NCI-H226 (cell line): ENCODE measurements at regions not wholly inside any gene's neighbourhood (a gene's known extent, or its start where the extent isn't known, plus 50 kb on each side); places are given as distances from the start of the nearest gene placed in this dataset.
"Not testable (repeated sequence)": the region's sequence is repeated elsewhere in the genome, so short reads cannot be mapped to it uniquely, and the experiment has no call there.

Experiments
- DNase-seq: peaks from one replicate; pipeline ENCODE4 v3.0.0-alpha.2; 2015

DNA sequence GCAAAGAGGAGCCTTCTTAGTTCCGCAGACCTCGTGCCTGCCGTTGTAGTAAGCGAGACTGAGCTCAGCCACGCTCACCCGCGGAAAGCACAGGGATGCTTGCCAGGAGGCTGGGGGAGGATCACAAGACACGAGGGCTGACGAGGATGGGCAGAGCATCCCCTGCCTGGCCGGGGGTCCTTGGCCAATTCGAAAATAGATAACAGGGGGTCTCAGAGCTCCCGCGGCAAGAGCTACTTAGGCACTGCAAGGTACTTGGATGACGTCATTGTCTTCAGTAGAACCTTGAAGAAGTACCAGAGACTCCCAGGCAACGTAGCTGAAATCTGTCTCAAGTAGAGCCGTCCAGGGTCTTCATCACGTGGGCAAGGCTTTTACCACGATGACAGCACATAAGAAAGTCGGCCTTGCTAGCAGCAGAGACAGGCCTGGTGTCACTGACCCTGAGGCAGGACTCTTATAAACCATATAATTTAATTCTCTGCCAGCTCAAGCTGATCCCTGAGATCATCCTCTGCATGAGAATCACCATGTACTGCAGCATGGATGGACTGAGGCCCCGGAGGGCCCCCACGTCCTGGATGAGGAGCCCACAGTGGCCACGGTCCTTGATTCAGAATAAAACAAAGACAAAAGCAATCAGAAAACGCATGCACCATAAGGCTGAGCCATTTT, 81.9 kb downstream of the TMEM18 start:
- no peak for DNase-seq

DNA sequence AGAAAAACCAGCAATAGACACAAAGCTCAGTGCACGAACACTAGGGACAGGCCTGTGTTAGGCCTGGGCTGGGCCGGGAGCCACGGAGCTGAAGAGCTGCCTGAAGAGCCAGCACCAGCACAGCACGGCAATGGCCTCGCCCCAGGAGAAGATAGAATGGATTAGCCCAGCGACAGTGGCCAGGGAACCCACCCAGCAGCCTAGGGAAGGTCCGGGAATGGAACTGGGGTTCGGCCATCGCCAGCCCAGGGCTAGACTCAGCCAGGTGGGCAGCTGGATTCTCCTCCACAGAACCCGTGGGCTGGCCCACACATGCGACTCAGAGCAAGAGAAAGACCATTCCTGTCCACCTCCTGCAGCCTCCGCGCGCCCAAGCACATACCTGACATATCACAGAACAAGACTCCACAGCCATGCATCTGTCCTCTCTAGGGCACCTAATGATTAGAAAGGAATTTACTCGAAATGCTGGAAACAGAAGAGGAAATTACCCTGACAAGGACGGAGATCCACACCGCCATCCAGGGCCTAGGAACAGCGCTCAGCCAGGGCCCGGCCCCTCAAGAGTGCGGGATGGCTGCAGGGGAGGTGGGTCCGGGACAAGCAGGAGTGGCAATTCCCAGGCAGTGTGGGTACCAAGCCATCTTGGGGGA, 82.8 kb downstream of the TMEM18 start:
- no peak for DNase-seq

DNA sequence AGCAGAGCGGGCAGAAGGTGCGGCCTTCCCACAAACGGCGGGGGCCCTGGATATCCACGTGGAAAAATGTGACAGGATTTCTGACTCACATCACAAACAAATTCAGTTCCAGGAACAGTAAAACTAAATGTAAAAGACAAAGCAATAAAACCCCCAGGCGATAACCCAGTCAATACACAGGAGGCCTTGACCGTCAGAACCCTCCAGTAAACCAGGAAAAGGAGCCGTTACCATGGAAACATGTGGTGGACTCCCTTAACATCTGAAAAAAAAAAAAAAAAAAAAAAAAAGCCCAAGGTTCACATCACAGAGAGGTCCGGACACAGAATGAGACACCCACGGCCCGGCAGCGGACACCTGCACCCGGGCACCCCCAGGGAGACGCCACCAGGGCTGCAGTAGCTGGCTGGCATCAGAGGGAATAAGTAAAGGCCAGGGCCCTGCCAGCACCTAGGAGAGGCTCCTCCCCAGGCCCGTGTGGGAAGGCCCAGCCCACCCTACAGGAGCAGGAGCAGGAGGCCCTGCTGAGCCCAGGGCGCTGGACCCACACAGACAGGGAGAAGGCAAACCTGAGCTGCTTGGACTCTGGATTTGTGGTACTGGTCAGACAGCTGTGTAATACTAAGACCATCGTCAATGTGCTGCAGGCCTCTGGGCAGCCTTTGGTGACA, 83.7 kb downstream of the TMEM18 start:
- DNase-seq = no peak

DNA sequence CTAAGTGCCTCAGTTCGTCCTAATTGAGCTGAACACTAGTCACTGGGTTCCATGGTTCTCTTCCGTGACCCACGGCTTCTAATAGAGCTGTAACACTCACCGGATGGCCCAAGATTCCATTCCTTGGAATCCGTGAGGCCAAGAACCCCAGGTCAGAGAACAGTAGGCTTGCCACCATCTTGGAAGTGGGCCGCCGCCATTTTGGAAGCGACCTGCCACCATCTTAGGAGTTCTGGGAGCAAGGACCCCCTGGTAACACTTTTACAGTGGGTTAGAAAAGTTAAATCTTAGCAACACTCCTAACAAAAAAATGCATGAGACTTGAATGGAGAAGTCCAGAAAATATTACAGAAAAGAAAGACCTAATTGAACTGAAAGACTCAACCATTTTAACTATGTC, 84.5 kb downstream of the TMEM18 start:
- no peak for DNase-seq

DNA sequence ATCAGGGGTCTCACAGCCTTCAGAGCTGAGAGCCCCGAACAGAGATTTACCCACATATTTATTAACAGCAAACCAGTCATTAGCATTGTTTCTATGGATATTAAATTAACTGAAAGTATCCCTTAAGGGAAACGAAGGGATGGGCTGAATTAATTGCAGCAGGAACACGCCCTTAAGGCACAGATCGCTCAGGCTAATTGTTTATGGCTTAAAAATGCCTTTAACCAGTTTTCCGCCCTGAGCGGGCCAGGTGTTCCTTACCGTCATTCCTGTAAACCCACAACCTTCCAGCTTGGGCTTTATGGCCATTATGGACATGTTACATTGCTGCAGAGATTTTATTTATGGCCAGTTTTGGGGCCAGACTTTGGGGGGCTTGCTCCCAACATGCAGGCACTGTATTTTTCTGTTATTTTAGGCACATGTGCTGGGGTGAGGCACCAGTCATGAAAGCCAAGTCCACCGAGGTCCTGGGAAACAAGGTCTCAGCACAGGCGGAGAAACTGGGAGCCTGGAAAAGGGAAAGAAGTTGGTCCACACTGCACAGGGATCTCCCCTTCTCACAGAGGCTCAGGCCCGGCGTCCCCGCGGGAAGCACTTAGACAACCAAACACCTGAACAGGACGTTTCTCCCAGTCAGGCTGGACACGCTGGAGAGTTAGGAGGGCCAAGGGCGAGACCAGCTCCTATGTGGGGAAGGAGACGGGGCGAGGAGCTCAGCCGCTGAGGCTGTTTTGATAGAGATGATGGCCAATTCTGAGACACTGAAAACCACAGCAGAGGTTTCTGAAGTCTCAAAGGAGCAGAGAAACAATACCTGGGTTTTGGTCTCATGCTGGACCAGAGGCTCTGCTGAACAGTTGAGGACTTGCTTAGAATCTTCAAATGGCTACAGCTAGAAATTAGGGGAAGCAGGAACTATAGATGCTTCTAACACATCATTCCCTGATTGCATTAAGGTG, 86.7 kb downstream of the TMEM18 start:
- no peak for DNase-seq

GRCh38 chr2:589281-590130, 87.7 kb downstream of the TMEM18 start:
- no peak for DNase-seq

GRCh38 chr2:588074-588645, 89.0 kb downstream of the TMEM18 start:
- no peak for DNase-seq

DNA sequence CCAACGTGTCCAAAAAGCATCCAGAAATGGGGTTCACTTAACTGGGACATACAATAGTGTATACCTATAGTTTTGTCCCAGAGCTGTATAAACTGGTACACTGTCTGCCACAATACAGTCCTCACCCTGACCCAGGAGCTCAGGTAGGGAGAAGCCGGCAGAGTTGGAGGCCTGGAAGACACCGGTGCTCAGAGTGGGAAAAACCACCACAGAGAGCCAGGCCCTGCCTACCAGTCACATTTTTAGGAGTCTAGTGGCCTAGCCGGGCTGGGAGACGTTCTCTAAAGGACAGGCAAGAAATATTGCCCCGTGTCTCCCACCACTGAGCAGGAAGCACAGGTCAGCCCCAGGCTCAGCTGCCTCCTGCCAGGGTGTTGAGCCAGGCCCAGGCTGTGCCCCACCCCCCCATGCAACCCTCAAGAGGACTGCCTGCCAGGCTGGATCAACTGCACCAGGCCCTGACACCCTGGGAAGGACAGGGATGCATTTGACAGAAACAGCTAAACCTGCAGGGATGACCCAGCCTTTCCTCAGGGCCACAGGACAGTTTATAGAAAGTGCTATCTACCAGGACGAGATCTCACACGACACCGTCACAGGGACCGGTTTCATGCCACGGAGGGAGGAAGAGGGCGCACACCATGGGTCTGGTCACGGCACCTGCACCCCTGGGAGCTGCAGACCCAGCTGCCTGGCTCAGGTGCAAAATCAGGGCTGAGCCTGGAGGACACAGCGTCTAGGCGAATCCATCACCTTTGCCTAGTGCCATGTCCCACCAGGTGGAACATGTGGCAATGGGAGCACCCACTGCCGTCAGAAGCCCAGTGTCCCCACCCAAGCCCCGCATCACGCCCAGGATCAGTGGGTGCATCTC, 89.9 kb downstream of the TMEM18 start:
- no peak for DNase-seq

DNA sequence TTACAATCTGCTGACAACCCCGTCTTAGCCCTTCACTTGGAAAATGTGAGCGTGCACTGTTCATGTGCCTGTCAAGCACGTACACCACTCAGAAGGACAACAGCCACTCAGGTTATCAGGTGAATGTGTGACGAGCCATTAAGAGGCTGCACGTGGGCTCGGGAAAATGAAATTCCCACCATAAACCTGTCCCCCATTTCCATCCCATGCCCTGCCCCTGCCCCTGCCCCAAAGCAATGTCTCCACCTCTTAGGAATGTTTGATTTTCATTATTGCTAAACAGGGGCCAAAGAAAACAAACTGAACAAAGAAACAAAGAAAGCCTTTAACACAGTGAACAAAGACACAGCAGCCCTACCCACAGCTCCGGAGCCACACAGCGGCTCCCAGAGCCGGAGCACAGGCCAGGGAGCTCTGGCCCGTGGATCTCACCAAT, 90.5 kb downstream of the TMEM18 start:
- no peak for DNase-seq

DNA sequence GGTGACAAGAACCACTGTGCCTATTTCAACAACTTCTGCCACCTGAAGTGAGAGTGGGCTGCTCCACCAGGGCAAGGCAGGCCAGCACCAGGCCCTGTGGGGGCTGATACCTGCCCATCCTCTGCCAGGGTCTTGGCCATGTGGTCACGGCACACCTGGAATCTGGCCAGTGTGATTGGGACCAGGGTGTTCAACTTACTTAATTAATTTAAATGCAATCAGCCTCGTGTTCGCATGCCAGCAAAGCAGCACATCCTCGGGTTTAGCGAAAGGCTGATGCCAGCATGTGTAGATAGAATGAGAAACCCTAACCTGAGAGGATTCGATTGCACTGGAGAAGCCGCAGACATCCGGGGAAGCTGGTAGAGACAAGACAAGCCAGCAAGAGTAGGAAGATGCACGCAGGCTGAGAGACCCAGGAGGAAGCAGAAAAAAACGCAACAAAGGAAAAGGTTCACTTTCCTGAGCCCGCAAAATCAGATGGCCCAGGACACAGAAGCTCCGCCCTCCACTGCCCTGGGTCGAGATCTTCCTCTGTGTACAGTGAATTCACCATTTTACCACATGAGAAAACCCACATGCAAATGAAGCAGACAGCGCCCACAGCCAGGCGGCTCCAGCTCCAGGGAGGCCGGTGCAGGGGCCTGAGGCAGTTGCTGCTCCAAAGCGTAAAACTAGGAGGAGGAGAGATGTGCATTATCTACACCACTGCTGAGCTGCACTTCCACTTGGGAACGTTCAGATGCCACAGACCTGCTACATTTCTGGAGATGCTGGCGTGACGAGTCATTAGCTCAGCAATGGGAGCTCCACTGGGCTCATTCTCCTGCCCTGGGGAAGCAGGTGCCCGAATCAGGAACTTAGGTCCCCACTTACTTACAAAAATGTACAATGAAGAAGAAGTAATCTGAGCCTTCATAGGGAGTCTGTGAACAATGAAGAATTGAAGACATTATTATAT, 92.1 kb downstream of the TMEM18 start:
- DNase-seq = no peak

- DNase-seq = no peak
Measured at GRCh38 chr2:583666-584065, 93.5 kb downstream of the TMEM18 start.

GRCh38 chr2:582792-583528, 94.2 kb downstream of the TMEM18 start:
- no peak for DNase-seq

DNA sequence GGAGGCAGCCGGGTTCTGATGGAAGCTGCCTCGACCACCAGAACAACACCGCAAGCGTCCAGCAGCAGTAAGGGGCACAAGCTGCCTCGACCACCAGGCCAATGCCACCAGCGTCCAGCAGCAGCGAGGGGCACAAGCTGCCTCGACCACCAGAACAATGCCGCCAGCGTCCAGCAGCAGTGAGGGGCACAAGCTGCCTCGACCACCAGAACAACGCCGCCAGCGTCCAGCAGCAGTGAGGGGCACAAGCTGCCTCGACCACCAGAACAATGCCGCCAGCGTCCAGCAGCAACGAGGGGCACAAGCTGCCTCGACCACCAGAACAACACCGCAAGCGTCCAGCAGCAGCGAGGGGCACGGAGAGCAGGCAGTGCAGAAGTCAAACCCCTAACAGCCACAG, 94.9 kb downstream of the TMEM18 start:
- not testable (repeated sequence) for DNase-seq

DNA sequence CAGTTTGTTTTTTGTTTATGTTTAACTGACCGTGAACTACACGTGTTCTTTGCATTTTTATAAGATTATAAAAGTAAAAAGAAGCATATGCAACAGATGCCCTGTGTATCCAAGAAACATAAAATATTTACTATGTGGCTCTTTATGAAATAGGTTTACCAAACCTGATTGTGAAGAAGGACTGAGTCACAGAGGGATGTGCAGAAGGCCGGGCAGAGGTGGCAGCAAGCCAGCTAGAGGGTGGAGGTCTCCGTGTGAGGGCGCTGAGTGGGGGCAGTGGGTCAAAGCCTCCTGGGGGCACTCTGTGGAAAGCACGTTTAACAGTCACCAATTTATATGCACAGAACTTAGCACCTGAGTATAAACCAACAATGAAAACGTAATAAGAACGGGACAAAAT, 97.2 kb downstream of the TMEM18 start:
- DNase-seq = no peak

DNA sequence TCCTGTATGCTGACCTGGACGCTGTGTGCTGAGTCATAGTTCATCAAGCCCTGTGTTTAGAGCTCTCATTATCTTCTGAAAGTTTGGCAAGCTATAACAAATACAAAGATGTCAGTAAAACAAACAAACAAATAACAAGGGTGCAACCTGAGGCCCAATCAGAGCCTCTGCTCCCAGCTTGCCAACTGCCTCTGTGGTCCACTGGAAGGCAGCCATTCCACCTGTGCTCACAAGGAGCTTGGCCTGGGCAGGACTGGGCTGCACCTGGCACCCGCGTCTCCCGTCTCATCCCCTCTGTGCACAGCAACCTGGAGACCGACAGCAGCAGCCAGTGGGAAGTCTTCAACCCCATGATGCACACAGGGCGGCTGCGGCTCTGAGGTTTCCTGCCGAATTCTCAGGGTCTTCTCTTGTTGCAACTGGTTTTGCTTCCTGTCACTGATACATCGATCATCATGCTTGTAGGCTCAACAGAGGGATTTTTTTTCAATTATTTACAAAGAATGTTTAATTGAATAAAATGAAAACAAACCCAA, 97.8 kb downstream of the TMEM18 start:
- no peak for DNase-seq

DNA sequence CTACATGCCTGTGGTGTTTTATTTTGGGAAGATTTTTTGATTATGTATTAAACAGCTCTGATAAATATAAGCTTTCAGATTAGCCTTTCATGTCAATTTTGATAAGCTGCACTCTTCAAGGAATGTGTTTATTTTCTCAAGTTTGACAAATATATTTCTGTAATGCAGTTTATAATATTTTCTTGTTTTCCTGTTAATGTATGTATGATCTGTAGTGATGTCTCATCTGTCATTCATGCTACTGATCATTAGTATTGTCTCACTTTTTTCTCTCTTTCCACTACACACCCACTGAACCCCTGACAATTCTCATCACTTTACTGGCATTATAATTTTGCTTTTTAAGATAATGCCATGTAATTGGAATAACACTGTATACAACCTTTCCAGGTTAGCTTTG, 100.9 kb downstream of the TMEM18 start:
- no peak for DNase-seq

GRCh38 chr2:575727-576236, 101.4 kb downstream of the TMEM18 start:
- no peak for DNase-seq

- DNase-seq = no peak
Measured at GRCh38 chr2:575030-575726, 102.0 kb downstream of the TMEM18 start.
